ENCODE measurements at regions not wholly inside any gene's neighbourhood (a gene's known extent, or its start where the extent isn't known, plus 50 kb on each side); places are given as distances from the start of the nearest gene placed in this dataset.
"Not testable (repeated sequence)": the region's sequence is repeated elsewhere in the genome, so short reads cannot be mapped to it uniquely, and the experiment has no call there.

DNA sequence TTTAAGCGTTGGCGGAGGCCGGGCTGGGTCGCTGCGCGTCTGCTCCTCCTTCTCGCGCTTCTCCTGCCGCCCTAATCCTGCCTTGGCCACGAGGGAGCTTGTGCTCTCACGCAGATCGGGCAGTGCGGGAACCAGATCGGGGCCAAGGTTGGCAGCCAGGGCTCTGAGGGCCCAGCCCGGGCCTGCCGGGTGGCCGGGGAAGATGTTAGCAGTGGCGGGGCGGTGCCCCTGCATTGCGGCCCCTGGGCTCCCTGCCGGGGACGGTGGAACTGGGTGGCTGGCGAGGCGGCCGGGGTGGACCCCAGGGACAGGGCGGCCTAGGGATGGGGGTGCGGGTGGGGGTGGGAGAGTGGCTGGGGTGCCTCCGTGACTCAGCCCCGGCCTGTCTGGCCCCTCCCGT, 297.4 kb downstream of the CACNA1B start:
- not testable (repeated sequence) for H3K27ac Mint-ChIP-seq, H3K9me3 Mint-ChIP-seq, H3K27me3 Mint-ChIP-seq, H3K4me1 Mint-ChIP-seq, H3K4me3 Mint-ChIP-seq, DNase-seq, ATAC-seq

DNA sequence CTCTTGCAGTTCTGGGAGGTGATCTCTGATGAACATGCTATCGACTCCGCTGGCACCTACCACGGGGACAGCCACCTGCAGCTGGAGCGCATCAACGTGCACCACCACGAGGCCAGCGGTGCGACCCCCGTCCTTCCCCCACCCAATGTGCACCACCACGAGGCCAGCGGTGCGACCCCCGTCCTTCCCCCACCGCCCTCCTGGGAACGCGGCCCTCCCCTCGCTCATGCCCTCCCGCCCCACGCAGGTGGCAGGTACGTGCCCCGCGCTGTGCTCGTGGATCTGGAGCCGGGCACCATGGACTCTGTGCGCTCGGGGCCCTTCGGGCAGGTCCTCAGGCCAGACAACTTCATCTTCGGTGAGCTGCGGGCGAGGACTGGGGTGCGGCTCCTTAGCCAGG, 297.8 kb downstream of the CACNA1B start:
- not testable (repeated sequence) for H3K27ac Mint-ChIP-seq, H3K27me3 Mint-ChIP-seq, H3K9me3 Mint-ChIP-seq, H3K4me3 Mint-ChIP-seq, DNase-seq, H3K4me1 Mint-ChIP-seq
- peak; percentile 57 for ATAC-seq

DNA sequence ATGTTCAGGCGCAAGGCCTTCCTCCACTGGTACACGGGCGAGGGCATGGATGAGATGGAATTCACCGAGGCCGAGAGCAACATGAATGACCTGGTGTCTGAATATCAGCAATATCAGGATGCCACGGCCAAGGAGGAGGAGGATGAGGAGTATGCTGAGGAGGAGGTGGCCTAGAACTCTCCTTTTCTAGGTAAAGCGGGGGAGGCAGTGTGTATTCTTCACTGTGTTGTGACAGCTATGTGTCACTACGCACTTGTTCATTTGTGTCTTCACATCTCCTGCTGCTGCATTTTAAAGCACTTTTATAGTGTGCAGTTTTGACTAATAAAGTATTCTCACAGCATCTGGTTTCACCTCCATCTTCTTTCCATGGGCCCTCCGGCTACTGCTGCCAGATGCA, 299.5 kb downstream of the CACNA1B start:
- H3K4me1 Mint-ChIP-seq, ATAC-seq, DNase-seq, H3K27ac Mint-ChIP-seq, H3K27me3 Mint-ChIP-seq, H3K9me3 Mint-ChIP-seq, H3K4me3 Mint-ChIP-seq: not testable (repeated sequence)

DNA sequence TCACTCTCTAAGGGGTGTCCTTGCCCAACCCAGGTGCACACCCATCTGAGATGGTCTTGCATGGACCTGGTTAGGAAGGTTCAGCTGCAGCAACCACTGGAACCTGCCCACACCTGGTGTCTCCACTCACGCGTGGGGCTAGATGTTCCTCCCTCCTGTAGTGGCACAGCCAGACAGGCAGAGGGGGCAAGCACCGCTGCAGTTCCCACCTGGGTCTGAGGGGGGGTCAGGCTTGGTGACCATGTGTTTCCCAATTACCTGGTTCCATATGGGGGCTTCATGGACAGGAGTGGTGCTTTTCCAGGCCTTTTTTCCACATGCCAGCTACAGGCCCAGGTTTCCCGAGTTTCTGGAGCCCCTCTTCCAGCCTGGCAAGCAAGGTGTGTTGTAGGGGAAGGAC, 301.4 kb downstream of the CACNA1B start:
- not testable (repeated sequence) for ATAC-seq

DNA sequence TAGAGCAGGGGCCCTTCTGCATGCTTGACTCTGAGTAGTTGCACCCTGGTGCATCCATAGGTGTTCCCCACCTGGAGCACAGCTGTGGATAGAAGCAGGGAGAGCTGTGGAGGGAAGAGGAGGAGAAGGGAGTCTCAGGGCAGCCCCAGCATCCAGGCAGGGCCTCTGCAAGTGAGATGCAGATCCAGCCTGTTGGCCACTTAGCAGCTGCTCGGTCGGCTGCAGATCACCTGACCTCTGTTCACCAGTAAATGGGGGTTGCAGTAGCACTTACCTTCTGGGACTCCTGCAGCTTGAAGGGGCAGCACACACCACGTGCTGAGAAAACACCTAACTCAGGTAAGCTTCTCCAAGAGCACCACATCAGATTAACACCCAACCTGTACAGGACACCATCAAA, 302.1 kb downstream of the CACNA1B start:
- ATAC-seq, DNase-seq, H3K4me3 Mint-ChIP-seq, H3K27me3 Mint-ChIP-seq, H3K9me3 Mint-ChIP-seq, H3K4me1 Mint-ChIP-seq, H3K27ac Mint-ChIP-seq: not testable (repeated sequence)

More for the DNA sequence above, 301.4 kb downstream of the CACNA1B start:
- not testable (repeated sequence) for H3K4me3 Mint-ChIP-seq, H3K9me3 Mint-ChIP-seq, H3K4me1 Mint-ChIP-seq, DNase-seq, H3K27me3 Mint-ChIP-seq
- peak overlapping the region in 1 of 2 donors; percentile 67 for H3K27ac Mint-ChIP-seq

DNA sequence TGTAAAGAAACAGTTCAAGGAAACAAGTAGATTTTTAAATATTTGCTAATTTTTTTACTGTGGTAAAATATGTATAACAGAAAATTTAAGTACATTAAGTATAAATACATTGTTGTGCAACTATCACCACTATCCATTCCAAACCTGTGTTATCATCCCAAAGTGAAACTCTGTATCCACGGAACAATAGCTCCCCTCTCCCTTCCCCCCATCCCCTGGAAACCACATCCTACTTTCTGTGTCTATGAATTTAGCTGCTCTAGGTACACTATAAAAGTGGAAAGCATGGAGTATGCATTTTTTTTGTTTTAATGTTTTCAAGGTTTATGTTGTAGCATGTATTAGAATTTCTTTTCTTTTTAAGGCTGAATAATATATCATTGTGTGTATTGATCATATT, 304.4 kb downstream of the CACNA1B start:
- H3K27me3 Mint-ChIP-seq, DNase-seq, ATAC-seq, H3K27ac Mint-ChIP-seq, H3K9me3 Mint-ChIP-seq, H3K4me3 Mint-ChIP-seq, H3K4me1 Mint-ChIP-seq: not testable (repeated sequence)

DNA sequence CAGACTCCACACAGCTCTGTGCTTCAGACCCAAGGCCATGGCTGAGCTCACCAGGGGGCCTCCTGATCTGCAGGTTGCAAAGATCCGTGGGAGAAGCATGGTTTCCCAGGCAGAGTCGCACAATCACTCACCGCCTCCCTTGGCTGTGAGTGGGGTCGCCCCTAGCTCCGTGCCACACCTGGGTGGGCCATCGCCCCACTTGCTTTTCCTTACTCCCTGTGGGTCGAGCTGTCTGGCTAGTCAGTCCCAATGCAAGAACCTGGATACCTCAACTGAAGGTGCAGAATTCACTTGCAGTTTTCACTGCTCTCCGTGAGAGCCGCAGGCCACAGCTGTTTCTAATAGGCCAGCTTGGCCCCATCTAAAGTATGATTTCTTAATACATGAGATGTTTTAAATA, 319.6 kb downstream of the CACNA1B start:
- not testable (repeated sequence) for H3K27ac Mint-ChIP-seq, H3K4me1 Mint-ChIP-seq, DNase-seq, H3K27me3 Mint-ChIP-seq, ATAC-seq, H3K4me3 Mint-ChIP-seq, H3K9me3 Mint-ChIP-seq

DNA sequence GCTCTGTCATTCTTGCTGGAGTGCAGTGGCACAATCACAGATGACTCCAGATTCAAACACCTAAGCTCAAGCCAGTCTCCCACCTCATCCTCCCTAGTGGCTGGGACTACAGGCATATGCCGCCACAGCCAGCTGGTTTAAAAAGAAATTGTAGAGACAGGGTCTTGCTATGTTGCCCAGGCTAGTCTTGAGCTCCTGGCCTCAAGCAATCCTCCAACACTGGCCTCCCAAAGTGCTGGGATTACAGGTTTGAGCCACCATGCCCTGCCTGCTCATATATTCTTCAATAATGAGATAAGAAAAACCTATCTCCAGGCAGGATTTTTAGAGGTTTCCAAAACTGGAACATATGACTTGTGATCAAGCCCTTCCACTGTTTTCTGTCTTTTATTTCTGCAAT, 321.4 kb downstream of the CACNA1B start:
- not testable (repeated sequence) for DNase-seq, H3K27ac Mint-ChIP-seq, H3K4me3 Mint-ChIP-seq, H3K27me3 Mint-ChIP-seq, H3K4me1 Mint-ChIP-seq, ATAC-seq, H3K9me3 Mint-ChIP-seq

DNA sequence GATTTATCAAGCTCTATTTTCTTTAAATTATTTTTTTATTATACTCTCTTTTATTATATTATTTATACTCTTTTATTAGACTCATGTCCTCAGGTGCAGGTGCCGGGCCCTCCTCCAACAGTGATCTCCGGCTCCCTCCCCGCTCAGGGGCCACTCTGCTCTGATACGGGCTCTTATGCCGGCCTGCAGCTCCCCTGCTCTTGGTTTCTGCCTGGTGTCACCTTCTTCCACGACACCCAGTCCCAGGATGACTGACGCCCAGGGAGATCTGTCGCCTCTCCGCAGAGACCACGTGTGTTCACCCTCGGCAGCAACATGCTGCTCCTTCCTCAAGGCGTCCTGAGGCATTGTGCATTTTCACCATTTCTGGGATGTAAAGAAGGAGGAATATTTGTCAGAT, 322.3 kb downstream of the CACNA1B start:
- not testable (repeated sequence) for ATAC-seq, H3K27ac Mint-ChIP-seq, H3K27me3 Mint-ChIP-seq, H3K9me3 Mint-ChIP-seq, DNase-seq, H3K4me3 Mint-ChIP-seq, H3K4me1 Mint-ChIP-seq

DNA sequence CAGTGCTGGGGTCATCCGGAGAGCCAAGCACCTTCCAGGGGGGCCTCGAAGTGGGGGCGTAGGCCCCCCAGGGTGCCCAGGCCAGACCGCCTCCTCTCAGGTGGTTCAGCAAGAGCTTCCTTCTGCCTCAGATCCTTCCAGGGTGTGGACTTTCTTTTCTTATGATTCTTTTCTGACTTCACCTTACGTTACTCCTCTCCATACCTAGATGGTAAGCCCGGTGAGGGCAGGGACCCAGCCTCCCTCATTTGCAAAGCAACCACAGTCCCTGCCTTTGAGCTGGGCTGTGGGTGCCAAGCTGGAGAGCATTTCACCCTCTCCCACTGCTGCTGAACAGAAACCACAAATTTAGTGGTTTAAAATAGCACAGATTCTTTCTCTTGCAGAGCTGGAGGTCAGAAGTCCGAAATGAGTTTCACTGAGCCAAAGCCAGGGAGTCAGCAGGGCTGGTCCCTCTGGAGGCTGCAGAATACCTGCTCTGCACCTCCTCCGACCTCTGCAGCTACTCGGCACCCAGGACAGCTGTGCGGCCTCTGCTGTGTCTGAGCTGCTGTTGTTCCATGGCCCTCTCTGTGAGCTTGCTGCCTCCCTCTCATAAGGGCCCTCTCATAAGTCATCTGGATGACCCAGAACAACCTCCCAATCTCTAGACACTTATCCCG, 323.0 kb downstream of the CACNA1B start:
- not testable (repeated sequence) for ATAC-seq, H3K4me3 Mint-ChIP-seq, H3K9me3 Mint-ChIP-seq, DNase-seq, H3K27me3 Mint-ChIP-seq, H3K27ac Mint-ChIP-seq, H3K4me1 Mint-ChIP-seq

DNA sequence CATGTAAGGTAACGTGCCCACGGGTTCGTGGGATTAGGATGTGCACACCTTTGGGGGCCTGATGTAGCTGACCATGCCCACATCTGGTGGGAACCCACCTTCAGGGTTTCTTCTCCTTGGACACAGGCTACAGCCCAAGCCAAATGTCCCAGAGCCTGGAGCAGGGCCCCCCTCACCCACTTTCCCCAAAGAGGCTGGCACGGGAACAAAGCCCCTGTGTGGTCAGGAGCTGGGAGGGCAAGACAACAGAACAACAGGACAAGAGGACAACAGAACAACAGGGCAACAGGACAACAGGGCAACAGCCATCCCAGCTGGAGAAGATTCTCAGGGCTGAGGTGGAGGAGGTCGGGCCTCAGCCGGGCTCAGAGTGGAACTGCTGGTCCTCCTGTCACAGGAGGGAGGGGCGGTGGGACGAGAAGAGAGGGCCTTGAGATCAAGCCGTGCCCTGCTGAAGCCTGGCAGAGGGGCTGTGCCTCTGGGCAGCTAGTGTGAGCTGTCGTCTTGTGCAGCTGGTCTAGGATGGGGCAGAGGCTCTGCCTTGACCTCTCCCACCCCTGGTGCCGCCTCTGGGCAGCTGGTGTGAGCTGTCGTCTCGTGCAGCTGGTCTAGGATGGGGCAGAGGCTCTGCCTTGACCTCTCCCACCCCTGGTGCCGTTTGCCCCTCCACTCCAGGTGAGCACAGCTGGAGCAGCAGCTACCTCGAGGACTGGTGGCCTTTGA, 323.7 kb downstream of the CACNA1B start:
- ATAC-seq, H3K27ac Mint-ChIP-seq, H3K4me3 Mint-ChIP-seq: not testable (repeated sequence)

DNA sequence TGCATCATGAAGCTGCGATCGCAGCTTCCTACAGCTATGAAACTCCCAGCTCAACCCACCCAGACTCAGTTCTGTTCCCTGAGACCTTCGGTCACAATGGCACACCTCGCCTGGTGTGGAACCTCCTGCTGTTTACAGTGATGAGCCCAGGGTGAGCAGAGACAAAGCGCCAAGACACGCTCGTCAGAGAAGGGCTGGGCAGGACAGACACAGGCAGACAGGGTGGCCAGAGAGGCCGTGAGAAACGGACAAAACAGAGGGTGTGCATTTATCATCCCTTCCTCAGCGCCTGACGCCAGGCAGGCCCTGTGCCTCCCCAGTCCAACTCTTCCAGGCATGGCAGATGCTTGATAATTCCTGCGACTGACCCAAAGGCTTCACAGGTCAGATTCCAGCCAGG, 324.5 kb downstream of the CACNA1B start:
- H3K27me3 Mint-ChIP-seq, H3K4me1 Mint-ChIP-seq, H3K4me3 Mint-ChIP-seq, ATAC-seq, H3K27ac Mint-ChIP-seq, H3K9me3 Mint-ChIP-seq, DNase-seq: not testable (repeated sequence)

More for the DNA sequence above, 323.7 kb downstream of the CACNA1B start:
- not testable (repeated sequence) for DNase-seq, H3K9me3 Mint-ChIP-seq, H3K4me1 Mint-ChIP-seq, H3K27me3 Mint-ChIP-seq

DNA sequence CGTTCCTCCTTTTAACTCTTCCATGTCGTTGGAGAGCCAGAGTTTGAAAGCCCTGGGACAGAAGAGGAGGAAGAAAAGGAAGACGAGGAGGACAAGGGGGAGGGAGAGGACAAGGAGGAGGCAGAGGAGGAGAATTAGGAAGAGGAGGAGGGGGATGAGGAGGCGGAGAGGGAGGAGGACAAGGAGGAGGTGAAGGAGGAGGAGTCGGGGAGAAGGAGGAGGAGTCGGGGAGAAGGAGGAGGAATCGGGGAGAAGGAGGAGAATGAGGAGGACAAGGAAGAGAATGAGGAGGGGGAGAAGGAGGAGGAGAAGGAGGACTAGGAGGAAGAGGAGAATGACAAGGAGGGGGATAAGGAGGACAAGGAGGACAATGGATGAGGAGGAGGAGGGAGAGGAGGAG, 325.7 kb downstream of the CACNA1B start:
- not testable (repeated sequence) for ATAC-seq, H3K27me3 Mint-ChIP-seq, DNase-seq, H3K4me1 Mint-ChIP-seq, H3K9me3 Mint-ChIP-seq, H3K27ac Mint-ChIP-seq, H3K4me3 Mint-ChIP-seq

DNA sequence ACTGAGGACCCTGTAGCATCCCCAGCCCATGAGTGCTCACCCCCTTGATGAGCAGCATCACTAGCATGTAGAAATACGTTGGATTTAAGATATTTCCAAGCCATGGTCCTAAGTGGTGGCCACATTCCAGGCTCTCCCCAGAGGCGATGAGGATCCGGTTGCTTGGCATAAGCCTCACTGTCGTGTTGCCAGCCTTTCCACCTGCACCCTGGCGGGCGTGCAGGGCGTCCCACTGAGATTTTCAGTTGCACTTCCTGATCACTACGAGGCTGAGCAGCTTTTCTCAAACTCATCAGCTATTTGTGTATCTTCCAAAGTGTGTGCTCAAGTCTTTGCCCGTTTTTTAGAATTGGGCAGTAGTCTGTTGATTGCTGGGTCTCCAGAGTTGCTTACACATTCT, 326.3 kb downstream of the CACNA1B start:
- not testable (repeated sequence) for H3K27me3 Mint-ChIP-seq, H3K27ac Mint-ChIP-seq, H3K4me1 Mint-ChIP-seq, ATAC-seq, DNase-seq, H3K4me3 Mint-ChIP-seq, H3K9me3 Mint-ChIP-seq

DNA sequence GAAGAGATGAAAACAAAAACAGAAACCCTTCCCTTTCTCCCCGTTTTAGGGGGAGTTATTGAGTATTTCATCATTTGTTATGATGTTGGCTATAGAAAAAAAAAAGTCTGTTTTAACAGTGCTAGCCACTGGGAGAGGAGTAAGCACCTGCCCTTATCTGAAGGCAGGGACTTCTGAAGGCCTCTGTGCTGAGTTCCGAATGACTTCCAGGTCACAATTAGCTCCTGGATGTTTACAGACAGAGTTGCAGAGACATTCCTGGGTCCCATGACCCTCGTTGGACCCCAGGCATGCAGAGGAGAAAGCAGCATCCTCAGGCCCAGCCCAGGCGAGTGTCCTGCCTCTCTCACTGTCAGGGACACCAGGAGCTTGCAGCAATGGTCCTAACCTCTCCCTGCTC, 328.5 kb downstream of the CACNA1B start:
- not testable (repeated sequence) for DNase-seq, H3K4me1 Mint-ChIP-seq, H3K27me3 Mint-ChIP-seq, H3K4me3 Mint-ChIP-seq, H3K9me3 Mint-ChIP-seq, ATAC-seq
- H3K27ac Mint-ChIP-seq, result peak overlapping the region in 1 of 2 donors; percentile 27

DNA sequence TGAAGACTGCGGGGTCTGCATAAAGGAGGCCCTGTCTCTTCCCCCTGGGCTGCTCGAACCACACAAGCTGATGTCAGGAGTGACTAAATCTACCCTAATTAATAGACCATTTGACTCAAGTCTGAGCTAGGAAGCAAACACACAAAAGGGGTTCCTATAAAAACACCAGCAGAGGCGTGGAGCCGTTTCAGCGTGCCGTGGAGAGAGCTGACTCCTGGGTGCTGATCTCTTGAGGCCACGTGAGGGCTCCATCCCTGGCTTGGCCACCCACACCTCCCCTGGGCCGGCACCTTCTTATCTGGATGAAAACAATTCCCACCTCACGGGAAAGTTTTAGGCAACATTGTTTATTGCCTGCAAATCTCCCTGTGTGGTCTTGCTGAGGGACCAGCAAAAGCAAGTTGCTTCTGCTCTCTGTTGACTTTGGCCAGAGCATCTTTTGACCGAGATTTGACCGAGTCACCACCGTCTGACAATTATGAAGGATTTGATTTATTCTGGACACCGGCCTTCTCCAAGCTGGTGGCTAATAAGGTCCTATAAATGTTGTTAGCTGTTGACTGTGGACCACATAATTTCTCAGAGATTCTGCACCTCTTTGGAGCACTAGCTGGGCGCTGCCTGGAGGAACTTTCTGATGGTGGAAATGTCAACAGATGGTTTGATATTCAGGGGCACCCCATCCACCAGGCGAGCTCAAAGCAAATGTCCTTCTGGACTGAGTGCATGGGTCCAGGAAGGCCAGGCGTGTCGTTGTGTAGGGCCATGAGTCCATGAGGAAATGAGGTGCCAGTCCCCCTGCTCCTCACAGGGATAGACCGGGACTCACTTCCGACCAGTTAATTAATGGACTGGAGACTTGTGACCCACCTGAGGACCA, 330.0 kb downstream of the CACNA1B start:
- not testable (repeated sequence) for H3K9me3 Mint-ChIP-seq, ATAC-seq, H3K27ac Mint-ChIP-seq, H3K27me3 Mint-ChIP-seq, H3K4me1 Mint-ChIP-seq, DNase-seq, H3K4me3 Mint-ChIP-seq
